ENCODE measurements at regions not wholly inside any gene's neighbourhood (a gene's known extent, or its start where the extent isn't known, plus 50 kb on each side); places are given as distances from the start of the nearest gene placed in this dataset.

DNA sequence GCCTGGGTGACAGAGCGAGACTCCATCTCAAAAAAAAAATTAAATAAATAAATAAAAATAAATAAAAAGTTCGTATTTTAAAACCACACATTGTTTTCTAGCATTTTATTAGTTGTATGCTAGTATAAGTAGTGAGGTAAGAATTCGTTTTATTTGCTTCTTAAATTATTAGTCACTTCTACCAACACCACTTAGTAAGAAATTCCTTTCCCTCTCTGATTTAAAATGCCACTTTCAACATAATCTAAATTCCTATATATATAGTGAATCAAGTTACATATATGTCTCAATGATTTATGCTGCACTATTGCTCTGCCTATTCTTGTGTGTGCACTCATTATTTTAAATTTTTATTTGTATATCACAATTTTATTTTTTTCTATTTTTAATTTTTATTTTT, 72.1 kb downstream of the MAGEC1 start:
- Mint-ChIP-seq H3K27me3 (ENCODE audit: low read depth) (no peaks in the 10 kb centered on the region), H3K4me1 (ENCODE audit: low read depth) (no peaks in the 10 kb centered on the region), H3K36me3 (ENCODE audit: low read depth) (no peaks in the 10 kb centered on the region), H3K4me3 (ENCODE audit: unreplicated experiment) (no peak overlapping the region), H3K27ac (ENCODE audit: unreplicated experiment) (no peak overlapping the region), H3K9me3 (ENCODE audit: low read depth) (peaks cover 46% of the 10 kb centered on the region)
- no peak for TF ChIP-seq CTCF (IDR thresholded peaks at IDR 0.05)
- DNase-seq (ENCODE audit: low spot score), result no peak

DNA sequence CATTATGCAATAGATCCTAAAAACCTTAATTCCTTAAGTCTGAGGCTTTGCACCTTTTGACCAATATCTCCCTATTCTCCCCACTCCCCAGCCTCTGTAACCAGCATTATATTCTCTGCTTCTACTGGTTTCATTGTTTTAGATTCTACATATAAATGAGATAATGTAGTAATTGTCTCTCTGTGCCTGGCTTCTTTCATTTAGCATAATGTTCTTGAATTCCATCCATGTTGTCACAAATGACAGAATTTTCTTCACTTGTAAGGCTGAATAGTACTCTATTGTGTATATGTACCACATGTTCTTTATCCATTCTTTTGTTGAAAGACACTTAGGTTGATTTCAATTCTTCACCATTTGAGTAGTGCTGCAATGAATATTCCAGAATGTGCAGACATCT, 66.0 kb downstream of the MAGEC1 start:
- Mint-ChIP-seq H3K36me3 (ENCODE audit: low read depth) (no peaks in the 10 kb centered on the region), H3K9me3 (ENCODE audit: low read depth) (peaks cover 24% of the 10 kb centered on the region), H3K4me3 (ENCODE audit: unreplicated experiment) (no peak overlapping the region), H3K27ac (ENCODE audit: unreplicated experiment) (no peak overlapping the region), H3K4me1 (ENCODE audit: low read depth) (no peaks in the 10 kb centered on the region), H3K27me3 (ENCODE audit: low read depth) (no peaks in the 10 kb centered on the region)
- no peak for DNase-seq (ENCODE audit: low spot score)
- no peak for TF ChIP-seq CTCF (IDR thresholded peaks at IDR 0.05)

DNA sequence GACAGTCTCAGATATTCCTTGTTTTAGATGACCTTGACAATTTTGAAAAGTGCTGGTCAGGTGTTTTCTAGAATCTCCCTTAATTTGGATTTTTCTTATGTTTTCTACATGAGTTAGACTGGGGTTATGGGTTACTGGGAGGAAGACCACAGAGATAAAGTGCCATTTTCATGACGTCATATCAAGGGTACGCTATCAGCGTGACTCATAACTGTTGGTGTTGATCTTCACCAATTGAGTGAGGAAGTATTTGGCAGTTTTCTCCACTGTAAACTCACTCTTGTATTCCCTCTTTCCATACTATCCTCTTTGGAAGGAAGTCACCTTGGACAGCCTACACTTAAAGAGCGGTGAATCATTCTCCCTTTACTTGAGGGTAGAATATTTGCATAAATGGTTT, 56.9 kb downstream of the MAGEC1 start:
- peaks cover 38% of the 10 kb centered on the region for H3K9me3 Mint-ChIP-seq (ENCODE audit: low read depth)
- no peak overlapping the region for H3K27ac Mint-ChIP-seq (ENCODE audit: unreplicated experiment)
- DNase-seq (ENCODE audit: low spot score), result no peak
- H3K36me3 Mint-ChIP-seq (ENCODE audit: low read depth), result no peaks in the 10 kb centered on the region
- no peak overlapping the region for H3K4me3 Mint-ChIP-seq (ENCODE audit: unreplicated experiment)
- TF ChIP-seq CTCF (IDR thresholded peaks at IDR 0.05), result no peak
- H3K27me3 Mint-ChIP-seq (ENCODE audit: low read depth), result no peaks in the 10 kb centered on the region
- H3K4me1 Mint-ChIP-seq (ENCODE audit: low read depth), result no peaks in the 10 kb centered on the region
